NCI-H128 (cell line): ENCODE measurements at regions not wholly inside any gene's neighbourhood (a gene's known extent, or its start where the extent isn't known, plus 50 kb on each side); places are given as distances from the start of the nearest gene placed in this dataset.
"Not testable (repeated sequence)": the region's sequence is repeated elsewhere in the genome, so short reads cannot be mapped to it uniquely, and the experiment has no call there.

ENCODE experiments used
- DNase-seq: peaks from one replicate; lab custom pipeline; 2025; ENCODE audit not compliant: unreplicated experiment; lab: John Stamatoyannopoulos, UW

DNA sequence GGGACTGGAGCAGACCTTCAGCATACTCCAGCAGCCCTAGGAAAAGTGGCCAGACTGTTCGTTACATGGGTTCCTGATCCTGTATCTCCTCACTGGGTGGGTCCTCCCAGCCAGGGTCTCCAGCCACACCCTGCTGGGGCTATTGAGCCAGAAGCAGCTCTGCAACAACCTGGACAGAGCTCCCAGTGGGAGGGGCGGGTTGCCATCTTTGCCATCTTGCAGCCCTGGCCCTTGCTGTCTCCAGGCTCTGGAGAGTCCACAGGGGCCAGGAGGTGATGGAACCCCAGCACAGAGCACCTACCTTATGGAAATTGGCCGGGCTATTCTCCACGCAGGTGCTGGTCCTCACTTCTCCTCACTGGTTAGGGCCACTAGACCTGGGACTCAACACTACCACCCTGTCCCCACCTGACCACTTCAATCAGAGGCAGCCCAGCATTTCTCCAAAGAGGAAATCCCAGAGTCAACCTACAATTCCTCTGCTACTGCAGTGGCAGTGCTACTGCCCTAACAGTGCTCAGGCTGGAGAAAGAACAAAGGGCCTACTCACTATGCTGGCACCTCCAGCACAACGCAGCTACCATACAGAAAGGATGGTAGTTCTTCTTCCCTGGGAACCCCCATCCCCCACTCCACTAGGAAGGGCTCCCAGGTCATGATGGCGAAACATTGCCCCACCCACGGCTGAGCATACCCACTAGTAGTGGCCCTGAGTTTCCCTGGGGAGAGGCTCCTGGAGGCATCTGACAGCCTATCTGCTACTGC, 290.2 kb upstream of the NCAM1 start:
- no peak for DNase-seq

DNA sequence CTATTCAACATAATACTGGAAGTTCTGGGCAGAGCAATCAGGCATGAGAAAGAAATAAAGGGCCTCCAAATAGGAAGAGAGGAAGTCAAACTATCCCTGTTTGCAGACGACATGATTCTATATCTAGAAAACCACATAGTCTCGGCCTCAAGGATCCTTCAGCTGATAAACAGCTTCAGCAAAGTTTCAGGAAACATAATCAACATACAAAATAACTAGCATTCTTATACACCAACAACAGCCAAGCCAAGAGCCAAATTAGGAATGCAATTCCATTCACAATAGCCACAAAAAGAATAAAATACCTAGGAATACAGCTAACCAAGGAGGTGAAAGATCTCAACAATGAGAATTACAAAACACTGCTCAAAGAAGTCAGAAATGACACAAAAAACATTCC, 287.8 kb upstream of the NCAM1 start:
- DNase-seq = not testable (repeated sequence)

DNA sequence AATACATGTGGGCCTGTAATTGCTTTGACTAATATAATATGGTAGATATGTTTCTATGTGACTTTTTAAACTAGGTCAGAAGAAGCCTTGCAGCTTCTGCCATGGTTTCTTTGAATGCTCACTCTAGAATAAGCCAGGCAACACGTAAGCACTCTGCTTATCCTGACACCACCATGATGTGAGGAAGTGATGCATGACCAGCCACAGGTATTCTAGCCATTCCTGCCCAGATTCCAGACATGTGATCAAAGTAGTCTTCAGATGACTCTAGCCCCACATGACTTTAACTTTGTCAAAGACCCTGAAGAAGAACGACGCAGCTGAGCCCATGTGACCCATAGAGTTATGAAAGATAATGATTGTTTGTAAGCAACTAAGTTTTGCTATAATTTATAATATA, 276.1 kb upstream of the NCAM1 start:
- DNase-seq = no peak

DNA sequence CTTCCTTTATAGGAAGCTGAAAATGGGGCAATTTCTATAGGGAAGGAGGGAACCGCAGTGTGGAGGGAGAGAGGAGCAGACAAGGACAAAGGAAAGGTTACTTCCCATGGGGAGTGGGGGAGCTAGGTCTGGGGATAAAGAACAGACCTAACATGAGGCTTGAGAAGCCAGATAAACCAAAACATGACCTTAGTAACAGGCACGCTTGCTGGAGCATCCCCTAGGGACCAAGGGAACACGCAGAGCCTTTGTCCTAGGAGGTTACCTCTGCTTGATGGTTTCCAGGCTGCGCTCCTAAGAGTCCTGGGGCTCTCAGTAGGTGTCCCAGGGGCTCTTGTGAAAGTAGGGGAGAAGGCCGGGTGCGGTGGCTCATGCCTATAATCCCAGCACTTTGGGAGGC, 271.4 kb upstream of the NCAM1 start:
- DNase-seq = no peak

DNA sequence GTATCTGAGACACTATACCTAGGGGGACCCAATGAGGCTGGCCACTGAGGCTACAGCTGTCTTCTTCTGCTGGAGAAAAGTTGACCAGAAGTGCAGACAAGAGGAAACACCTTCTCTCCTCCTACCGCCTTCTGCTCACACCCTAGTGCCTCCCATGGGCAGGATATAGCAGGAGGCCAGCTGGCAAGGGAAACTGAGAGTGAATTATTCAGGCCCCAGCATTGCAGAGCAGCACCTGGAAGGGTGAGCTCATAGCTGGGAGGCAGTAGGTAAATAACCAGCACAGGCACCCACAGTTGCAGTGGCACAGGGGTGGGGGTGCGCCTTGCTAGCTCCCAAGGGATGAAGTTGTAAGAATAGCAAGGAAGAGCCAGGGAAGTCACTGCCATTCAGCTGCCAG, 267.4 kb upstream of the NCAM1 start:
- no peak for DNase-seq

GRCh38 chr11:112694245-112694644, 267.0 kb upstream of the NCAM1 start:
- no peak for DNase-seq

DNA sequence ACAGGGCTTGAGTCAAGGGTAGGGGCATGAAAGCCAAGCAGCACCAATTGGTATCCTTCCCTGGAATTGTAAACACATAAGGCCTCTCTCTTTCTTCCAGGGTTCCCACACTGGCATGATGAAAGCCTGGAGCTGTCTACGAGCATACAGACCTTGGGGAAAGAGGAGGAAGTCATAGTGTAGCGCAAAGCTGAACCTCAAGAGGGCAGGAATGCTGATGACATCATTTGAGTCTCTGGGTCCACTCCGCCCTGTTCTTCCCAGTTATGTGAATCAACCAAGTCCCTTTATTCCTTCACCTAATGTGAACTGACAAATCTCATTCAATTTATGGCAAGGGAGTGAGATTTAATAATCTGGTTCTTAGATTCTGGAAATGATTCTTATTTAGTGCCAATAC, 266.4 kb upstream of the NCAM1 start:
- DNase-seq = no peak

DNA sequence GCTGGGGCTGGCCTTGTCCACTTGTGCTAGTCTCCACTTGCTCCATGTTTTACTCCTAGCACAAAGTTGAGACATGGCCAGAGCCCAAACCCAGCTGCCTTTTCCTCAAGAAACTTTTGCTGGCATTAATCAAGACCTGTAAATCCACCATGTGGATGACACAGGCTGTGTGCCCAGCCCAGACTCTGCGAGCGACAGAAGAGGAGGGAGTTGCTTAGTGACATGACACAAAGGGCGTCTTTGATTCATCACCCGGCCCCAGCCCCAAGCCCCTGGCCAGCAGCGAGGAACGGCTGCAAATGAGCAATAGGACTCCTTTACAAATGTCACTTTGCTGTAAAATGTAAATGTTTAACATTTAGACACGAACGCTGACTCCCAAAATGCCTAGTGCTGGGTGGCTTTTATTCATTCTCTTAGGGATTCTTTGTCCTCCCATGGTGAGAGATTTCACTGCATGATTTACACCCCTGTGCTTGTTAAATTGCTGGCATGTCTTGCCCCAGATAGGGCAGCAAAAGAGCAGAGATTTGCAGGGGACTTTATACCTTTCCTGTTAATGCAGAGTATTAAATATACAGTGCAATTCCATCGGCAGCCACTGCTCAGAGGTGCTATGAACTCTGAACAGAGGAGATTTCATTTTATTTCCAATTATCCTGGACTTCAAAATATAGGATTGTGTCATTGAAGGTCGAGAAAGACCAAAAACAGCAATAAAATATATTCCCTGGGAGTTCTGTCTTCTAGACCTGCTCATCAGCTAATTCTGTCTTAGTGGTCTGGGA, 263.6 kb upstream of the NCAM1 start:
- DNase-seq = no peak

- no peak for DNase-seq
Observed at GRCh38 chr11:112705148-112705547, 256.1 kb upstream of the NCAM1 start.

DNA sequence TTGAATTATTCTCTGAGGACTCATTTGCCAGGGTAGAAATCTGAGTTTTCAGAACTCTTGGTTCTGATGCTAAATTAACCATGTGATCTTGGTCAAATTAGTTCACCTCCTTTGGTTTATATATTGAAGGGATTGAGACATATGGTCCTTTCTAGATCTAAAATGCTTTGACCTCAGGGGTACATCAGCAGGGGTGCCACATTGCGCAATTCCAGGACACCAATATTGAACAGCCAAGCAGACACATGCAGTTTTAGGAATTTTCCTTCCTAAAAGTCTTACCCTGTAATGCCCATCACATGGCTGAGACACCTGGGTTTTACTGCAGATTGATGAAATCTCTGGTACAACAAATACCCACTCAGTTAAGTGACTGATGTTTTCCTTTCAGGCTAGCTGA, 254.4 kb upstream of the NCAM1 start:
- DNase-seq = no peak

GRCh38 chr11:112714340-112714739, 246.9 kb upstream of the NCAM1 start:
- DNase-seq = not testable (repeated sequence)

- no peak for DNase-seq
Observed at GRCh38 chr11:112715056-112715455, 246.2 kb upstream of the NCAM1 start.

- no peak for DNase-seq
Observed at GRCh38 chr11:112718483-112718882, 242.7 kb upstream of the NCAM1 start.

GRCh38 chr11:112719736-112720525, 241.3 kb upstream of the NCAM1 start:
- no peak for DNase-seq

DNA sequence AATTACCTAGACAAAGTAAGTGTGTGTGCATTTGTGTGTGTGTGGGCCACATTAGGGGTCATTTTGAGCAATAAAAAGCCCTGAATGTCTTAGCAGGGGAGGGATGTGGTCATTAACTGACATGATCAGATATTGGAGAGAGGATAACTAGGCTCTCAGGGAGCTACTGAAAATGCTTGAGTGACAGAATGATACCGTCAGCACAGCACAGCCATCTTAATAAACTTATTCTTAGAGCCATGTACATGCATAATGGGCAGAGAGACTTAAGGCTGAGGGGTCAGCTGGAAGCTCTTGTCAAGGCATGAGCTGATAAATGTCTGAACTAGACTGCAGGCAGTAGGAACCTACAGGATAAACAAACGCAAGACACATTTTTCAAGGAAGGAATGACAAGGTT, 239.1 kb upstream of the NCAM1 start:
- DNase-seq = no peak

- DNase-seq = no peak
Observed at GRCh38 chr11:112722876-112723275, 238.3 kb upstream of the NCAM1 start.

- DNase-seq = no peak
Observed at GRCh38 chr11:112723676-112724495, 237.3 kb upstream of the NCAM1 start.

DNA sequence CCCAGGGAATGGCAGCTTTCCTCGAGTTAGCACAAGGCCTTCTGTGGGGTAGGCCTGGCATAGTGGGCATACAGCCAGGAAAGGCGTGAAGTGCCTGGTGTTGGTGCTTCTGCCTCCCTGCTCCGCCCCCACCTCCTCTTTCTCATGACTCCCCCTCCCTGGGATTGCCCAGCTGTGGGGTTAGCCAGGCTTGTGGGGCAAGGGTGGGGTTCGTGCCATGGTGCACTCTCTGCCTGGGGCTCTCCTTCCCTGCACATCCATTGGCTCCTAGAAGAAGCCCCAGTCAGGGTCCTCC, 236.8 kb upstream of the NCAM1 start:
- DNase-seq = no peak

GRCh38 chr11:112725636-112726035, 235.6 kb upstream of the NCAM1 start:
- no peak for DNase-seq

- DNase-seq = no peak
Observed at GRCh38 chr11:112727341-112727841, 233.8 kb upstream of the NCAM1 start.

DNA sequence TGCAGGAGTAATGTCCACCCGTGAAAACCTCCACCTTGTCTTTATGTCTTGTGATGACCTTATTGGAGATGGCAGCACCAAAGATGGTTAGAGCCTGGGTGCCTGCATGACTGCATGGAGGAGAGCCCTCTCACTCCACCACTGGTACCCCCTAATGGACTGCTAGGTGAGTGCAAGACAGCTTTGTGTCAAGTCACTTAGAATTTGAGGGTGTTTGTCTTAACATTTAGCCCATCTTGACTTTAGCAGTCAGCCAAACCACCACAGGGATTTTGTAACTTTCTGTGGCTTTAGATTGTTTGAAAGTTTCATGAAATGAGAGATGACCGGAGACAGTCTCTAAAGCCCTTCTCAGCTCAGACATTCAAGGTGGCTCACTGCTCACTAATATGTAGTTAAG, 232.9 kb upstream of the NCAM1 start:
- DNase-seq = no peak
